Adrenal gland (tissue), 5 donors: ENCODE measurements at regions not wholly inside any gene's neighbourhood (a gene's known extent, or its start where the extent isn't known, plus 50 kb on each side); places are given as distances from the start of the nearest gene placed in this dataset.

Experiments used
- POLR2A ChIP-seq, 2 donors: fragments of 450-650 bp; IDR thresholded peaks; one replicate each; pipeline ENCODE4 v1.6.1; 2017; ENCODE audit warnings: antibody characterized with exemption in 2 of 2, mild to moderate bottlenecking in 2 of 2, moderate library complexity in 1 of 2
- TF ChIP-seq, protein P1 (sequence below), 6 experiments: fragments of 450-650 bp in 4 of 6; fragments of 200-600 bp in 2 of 6; sonication (generic) in 1 of 6; IDR thresholded peaks; 1 replicate in 5 of 6; 2 replicates in 1 of 6; pipeline versions ENCODE4 v1.5.1 to v1.8.0; 2016 to 2021; ENCODE audit warnings: antibody characterized with exemption in 6 of 6, mild to moderate bottlenecking in 2 of 6, moderate library complexity in 1 of 6
- donor health status: DM: no; HTN: no; CAD: no.

DNA sequence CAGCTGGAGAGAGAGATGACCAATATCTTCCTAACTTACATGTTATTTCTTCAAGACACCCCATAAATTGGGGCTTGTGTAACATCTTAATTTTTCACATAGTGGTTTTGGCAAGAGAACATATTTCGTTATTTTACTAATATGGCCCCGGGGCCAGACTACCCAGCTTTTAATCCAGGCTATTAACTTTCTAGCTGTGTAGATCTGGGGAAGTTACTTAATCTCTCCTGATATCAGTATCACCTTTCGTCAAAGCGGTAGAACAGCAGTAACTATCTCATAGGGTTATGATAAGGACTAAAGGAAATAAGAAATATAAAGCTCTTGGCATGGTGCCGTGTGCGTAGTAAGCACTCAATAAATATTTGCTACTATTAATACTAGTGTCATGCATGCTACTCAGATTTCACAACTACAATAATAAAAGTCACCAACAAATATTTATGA, 71.6 kb upstream of the LYZL1 start:
- TF ChIP-seq, protein P1, sequence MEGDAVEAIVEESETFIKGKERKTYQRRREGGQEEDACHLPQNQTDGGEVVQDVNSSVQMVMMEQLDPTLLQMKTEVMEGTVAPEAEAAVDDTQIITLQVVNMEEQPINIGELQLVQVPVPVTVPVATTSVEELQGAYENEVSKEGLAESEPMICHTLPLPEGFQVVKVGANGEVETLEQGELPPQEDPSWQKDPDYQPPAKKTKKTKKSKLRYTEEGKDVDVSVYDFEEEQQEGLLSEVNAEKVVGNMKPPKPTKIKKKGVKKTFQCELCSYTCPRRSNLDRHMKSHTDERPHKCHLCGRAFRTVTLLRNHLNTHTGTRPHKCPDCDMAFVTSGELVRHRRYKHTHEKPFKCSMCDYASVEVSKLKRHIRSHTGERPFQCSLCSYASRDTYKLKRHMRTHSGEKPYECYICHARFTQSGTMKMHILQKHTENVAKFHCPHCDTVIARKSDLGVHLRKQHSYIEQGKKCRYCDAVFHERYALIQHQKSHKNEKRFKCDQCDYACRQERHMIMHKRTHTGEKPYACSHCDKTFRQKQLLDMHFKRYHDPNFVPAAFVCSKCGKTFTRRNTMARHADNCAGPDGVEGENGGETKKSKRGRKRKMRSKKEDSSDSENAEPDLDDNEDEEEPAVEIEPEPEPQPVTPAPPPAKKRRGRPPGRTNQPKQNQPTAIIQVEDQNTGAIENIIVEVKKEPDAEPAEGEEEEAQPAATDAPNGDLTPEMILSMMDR (IDR thresholded peaks at IDR 0.05) = no peak
- TF ChIP-seq POLR2A (IDR thresholded peaks at IDR 0.05) = no peak
